ENCODE measurements at regions not wholly inside any gene's neighbourhood (a gene's known extent, or its start where the extent isn't known, plus 50 kb on each side); places are given as distances from the start of the nearest gene placed in this dataset.

DNA sequence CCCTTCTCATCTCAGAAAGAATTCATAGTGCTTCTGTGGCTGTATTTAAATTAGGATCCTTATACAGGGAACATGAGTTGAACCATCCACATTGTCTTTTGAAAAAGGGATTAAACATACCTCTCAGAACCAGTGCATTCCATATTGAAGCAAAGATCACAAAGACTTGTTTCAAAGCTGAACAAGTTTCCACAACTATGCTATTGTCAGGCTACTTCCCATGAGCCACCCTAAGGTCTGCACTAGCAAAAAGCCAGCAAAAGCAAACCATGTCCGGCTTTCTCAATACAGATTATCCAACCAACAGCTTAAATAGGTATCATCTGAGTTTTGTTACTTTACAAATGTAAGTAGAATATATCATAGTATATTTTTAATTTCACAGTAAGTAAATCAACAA is 78.1 kb downstream of the SCG2 start:
- Histone ChIP-seq H3K4me3 (ENCODE audit: low read depth, low read length) (no peak overlapping the region), H3K27ac (ENCODE audit: low read depth, low read length) (no peak overlapping the region), H3K27me3 (ENCODE audit: control insufficient read depth, insufficient read depth, low read length) (no peaks in the 10 kb centered on the region), H3K9me3 (ENCODE audit: control insufficient read depth, insufficient read depth, low read length) (no peaks in the 10 kb centered on the region)
- no peak for DNase-seq (ENCODE audit: low read depth, low spot score)
- ChIA-PET POLR2A (no interaction called here), CTCF (no interaction called here)
- TF ChIP-seq, protein P1, sequence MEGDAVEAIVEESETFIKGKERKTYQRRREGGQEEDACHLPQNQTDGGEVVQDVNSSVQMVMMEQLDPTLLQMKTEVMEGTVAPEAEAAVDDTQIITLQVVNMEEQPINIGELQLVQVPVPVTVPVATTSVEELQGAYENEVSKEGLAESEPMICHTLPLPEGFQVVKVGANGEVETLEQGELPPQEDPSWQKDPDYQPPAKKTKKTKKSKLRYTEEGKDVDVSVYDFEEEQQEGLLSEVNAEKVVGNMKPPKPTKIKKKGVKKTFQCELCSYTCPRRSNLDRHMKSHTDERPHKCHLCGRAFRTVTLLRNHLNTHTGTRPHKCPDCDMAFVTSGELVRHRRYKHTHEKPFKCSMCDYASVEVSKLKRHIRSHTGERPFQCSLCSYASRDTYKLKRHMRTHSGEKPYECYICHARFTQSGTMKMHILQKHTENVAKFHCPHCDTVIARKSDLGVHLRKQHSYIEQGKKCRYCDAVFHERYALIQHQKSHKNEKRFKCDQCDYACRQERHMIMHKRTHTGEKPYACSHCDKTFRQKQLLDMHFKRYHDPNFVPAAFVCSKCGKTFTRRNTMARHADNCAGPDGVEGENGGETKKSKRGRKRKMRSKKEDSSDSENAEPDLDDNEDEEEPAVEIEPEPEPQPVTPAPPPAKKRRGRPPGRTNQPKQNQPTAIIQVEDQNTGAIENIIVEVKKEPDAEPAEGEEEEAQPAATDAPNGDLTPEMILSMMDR (IDR thresholded peaks at IDR 0.05; ENCODE audit: low read depth, low read length) = no peak

DNA sequence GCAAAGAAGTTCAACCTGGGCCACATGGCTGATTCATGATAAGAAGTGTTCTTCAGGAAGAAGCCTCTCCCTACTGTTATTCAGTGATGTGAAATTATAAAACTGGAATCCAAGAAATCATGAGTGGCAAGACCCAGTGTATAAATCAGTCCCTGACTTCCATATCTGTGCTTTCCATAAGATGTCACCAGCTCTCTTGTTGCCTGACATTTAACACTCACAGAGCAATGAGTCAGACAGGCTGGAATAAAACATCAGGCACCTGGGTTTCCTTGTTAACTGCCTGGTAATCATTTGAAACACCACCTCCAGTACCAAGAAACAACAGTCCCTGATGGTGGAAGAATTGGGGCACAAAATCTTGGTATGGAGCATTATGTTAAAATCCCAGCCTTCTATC is 76.1 kb downstream of the SCG2 start:
- CTCF ChIA-PET = no interaction called here
- DNase-seq (ENCODE audit: low read depth, low spot score) = no peak
- no peak overlapping the region for H3K27ac ChIP-seq (ENCODE audit: low read depth, low read length)
- POLR2A ChIA-PET = no interaction called here
- peaks cover 5% of the 10 kb centered on the region; the same call in 1 of the 2 replicates for H3K9me3 ChIP-seq (ENCODE audit: control insufficient read depth, insufficient read depth, low read length)
- TF ChIP-seq, protein P1 (IDR thresholded peaks at IDR 0.05; ENCODE audit: low read depth, low read length) = no peak
- H3K27me3 ChIP-seq (ENCODE audit: control insufficient read depth, insufficient read depth, low read length) = no peaks in the 10 kb centered on the region
- no peak overlapping the region for H3K4me3 ChIP-seq (ENCODE audit: low read depth, low read length)

DNA sequence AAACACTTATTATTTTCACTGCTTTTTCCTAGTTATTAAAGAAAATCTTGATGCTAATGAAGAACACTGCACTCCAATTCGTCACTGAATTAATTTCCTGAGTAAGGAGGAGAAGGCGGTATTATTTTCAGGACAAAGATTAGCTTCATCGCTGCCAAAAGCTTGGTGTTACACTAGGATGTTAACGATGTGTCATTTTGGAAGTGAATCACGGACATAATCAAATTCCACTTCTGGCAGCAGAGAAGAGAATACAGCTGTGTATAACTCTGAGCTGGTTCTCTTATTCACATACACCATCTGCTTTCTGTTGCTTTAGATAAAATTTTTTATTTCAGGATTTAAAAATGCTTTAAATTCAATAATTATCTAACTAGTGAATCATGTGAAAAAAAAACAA is 74.1 kb downstream of the SCG2 start:
- CTCF ChIA-PET = no interaction called here
- DNase-seq (ENCODE audit: low read depth, low spot score) = peak; percentile 27
- TF ChIP-seq, protein P1 (IDR thresholded peaks at IDR 0.05; ENCODE audit: low read depth, low read length) = no peak
- no peak overlapping the region for H3K27ac ChIP-seq (ENCODE audit: low read depth, low read length)
- H3K27me3 ChIP-seq (ENCODE audit: control insufficient read depth, insufficient read depth, low read length) = no peaks in the 10 kb centered on the region
- POLR2A ChIA-PET = no interaction called here
- H3K9me3 ChIP-seq (ENCODE audit: control insufficient read depth, insufficient read depth, low read length) = peaks cover 5% of the 10 kb centered on the region; the same call in 1 of the 2 replicates
- no peak overlapping the region for H3K4me3 ChIP-seq (ENCODE audit: low read depth, low read length)

DNA sequence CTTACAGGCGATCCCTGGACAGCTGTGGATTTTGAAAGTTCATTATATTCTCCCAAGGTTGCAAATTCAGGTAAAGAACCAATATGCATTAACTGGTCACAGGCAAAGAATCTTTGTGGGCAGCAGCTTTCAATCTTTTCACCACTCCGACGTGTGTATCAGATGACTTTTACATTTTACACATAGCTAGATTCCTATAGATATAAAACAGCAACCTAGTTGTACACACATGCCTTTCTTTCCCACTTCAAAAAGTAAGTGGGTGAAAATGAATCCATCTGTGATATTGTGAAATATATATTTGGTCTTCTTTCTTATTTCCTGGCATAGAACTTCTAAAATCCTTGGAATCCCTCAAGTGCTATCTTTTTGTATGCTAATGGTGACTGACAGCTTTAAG is 72.5 kb downstream of the SCG2 start:
- TF ChIP-seq, protein P1 (IDR thresholded peaks at IDR 0.05; ENCODE audit: low read depth, low read length) = no peak
- no peaks in the 10 kb centered on the region for H3K27me3 ChIP-seq (ENCODE audit: control insufficient read depth, insufficient read depth, low read length)
- ChIA-PET CTCF (no interaction called here), POLR2A (no interaction called here)
- H3K4me3 ChIP-seq (ENCODE audit: low read depth, low read length) = no peak overlapping the region
- no peak for DNase-seq (ENCODE audit: low read depth, low spot score)
- no peak overlapping the region for H3K27ac ChIP-seq (ENCODE audit: low read depth, low read length)
- peaks cover 5% of the 10 kb centered on the region; the same call in 1 of the 2 replicates for H3K9me3 ChIP-seq (ENCODE audit: control insufficient read depth, insufficient read depth, low read length)

DNA sequence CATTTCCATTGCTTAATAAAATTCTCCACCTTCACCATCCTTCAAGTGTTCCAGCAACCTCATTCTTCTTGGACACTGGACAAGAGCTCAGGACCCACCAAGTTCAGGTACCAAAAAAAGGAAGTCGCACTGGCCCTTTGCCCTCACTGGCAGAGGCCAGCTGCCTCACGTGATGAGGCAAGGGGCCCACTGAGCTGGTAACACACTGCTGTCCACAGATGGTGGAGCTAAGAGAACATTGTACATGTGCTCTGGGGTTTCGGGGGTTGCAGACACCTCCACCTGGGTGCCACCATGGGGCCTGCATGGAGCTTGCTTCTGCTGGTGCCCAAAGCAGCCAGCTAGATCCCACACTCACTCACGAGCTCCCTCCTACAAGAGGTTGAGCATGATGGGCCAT is 71.3 kb downstream of the SCG2 start:
- POLR2A ChIA-PET = no interaction called here
- no peak overlapping the region for H3K4me3 ChIP-seq (ENCODE audit: low read depth, low read length)
- H3K27me3 ChIP-seq (ENCODE audit: control insufficient read depth, insufficient read depth, low read length) = no peaks in the 10 kb centered on the region
- H3K27ac ChIP-seq (ENCODE audit: low read depth, low read length) = no peak overlapping the region
- no peak for DNase-seq (ENCODE audit: low read depth, low spot score)
- peaks cover 5% of the 10 kb centered on the region; the same call in 1 of the 2 replicates for H3K9me3 ChIP-seq (ENCODE audit: control insufficient read depth, insufficient read depth, low read length)
- TF ChIP-seq, protein P1 (IDR thresholded peaks at IDR 0.05; ENCODE audit: low read depth, low read length) = no peak
- CTCF ChIA-PET = no interaction called here

Measured in AG04450 (cell line).